ENCODE measurements at regions not wholly inside any gene's neighbourhood (a gene's known extent, or its start where the extent isn't known, plus 50 kb on each side); places are given as distances from the start of the nearest gene placed in this dataset.

- Histone ChIP-seq H3K4me3 (no peak overlapping the region), H3K36me3 (no peaks in the 10 kb centered on the region), H3K27ac (no peak overlapping the region), H3K4me1 (no peaks in the 10 kb centered on the region), H3K9me3 (no peaks in the 10 kb centered on the region), H3K27me3 (replicated peaks in 1 of 7) (no peaks in the 10 kb centered on the region)
- TF ChIP-seq POLR2AphosphoS5 (IDR thresholded peaks at IDR 0.05), result no peak
- TF ChIP-seq CTCF (IDR thresholded peaks at IDR 0.05 in 8 of 11, conservative IDR thresholded peaks at IDR 0.05 in 3 of 11), result no peak
- TF ChIP-seq POLR2A (IDR thresholded peaks at IDR 0.05), result no peak
- intact Hi-C loops (cut with DNase I; ENCODE audit: low total_unique reads), result no loop called here
- no peak for DNase-seq
- 84 to 93% (median 89%) methylated on average over 2 of the region's 2 CpGs for WGBS, 5 donors
These were observed 227.2 kb upstream of the ARHGAP20 start for GRCh38 chr11:110939471-110939870.

DNA sequence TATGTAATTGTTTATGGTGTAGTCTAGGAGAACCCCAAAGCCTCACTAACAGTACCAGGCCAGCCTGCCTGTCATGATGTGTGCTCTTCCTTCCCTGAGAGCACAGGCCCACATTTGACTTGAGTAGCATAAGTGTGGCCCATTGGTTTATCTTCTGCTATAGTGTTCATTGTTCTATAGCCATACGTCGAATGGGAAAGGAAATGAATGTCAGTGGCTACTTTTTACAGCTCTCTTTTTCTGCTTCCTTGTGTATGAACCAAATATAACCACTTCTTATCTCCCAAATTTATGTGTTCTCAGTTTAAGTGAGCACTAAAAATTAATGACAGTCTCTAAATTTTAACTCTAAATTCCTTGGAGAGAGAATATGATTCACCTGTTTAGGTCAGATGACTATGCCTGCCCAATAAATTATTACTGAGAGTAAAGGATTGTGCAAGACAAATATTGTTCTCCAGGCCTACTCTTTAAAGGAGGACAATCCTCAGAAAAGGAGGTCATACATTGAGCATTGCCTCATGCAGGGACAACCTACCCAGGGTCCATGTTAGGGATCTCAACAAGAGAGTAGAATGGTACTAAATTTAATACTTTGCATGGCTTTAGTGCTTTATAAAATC is 222.9 kb upstream of the ARHGAP20 start:
- H3K27ac ChIP-seq, result no peak overlapping the region
- H3K36me3 ChIP-seq, result no peaks in the 10 kb centered on the region
- H3K27me3 ChIP-seq (replicated peaks in 1 of 7), result no peaks in the 10 kb centered on the region
- WGBS, 5 donors, result 51 to 74% (median 70%) methylated on average over 2 of the region's 2 CpGs
- DNase-seq, result no peak
- no peaks in the 10 kb centered on the region for H3K4me1 ChIP-seq
- no peaks in the 10 kb centered on the region for H3K9me3 ChIP-seq
- intact Hi-C loops (cut with DNase I; ENCODE audit: low total_unique reads), result no loop called here
- TF ChIP-seq POLR2A (IDR thresholded peaks at IDR 0.05), result no peak
- no peak for TF ChIP-seq POLR2AphosphoS5 (IDR thresholded peaks at IDR 0.05)
- no peak for TF ChIP-seq CTCF (IDR thresholded peaks at IDR 0.05 in 8 of 11, conservative IDR thresholded peaks at IDR 0.05 in 3 of 11)
- no peak overlapping the region for H3K4me3 ChIP-seq

GRCh38 chr11:110929129-110929528 is 216.9 kb upstream of the ARHGAP20 start:
- Histone ChIP-seq H3K36me3 (no peaks in the 10 kb centered on the region), H3K4me3 (no peak overlapping the region), H3K27ac (no peak overlapping the region), H3K9me3 (peaks cover 0 to 3% (median 0%) of the 10 kb centered on the region in 8 donors), H3K27me3 (replicated peaks in 1 of 7) (no peaks in the 10 kb centered on the region), H3K4me1 (no peaks in the 10 kb centered on the region)
- DNase-seq, result no peak
- TF ChIP-seq POLR2AphosphoS5 (IDR thresholded peaks at IDR 0.05), result no peak
- intact Hi-C loops (cut with DNase I; ENCODE audit: low total_unique reads), result no loop called here
- 0 to 83% (median 39%) methylated on average over 1 of the region's 1 CpG for WGBS, 5 donors

DNA sequence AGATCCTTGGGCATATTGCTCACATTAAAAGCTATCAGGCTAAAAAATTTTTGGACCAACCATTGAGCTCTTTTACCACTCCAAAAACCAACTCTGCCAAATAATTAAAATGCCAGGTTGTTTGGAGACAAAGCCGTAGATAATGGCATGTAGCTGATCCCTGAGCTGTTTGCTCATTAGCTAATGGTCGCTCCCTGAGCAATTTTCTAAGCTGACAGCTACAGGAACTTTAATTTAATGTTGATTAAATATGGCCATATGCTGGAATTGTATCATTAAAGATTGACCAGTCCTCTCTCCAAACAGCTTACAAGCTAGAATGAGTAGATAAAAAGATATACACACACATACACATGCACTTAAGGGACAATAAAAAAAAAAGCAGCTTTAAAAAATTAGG is 216.2 kb upstream of the ARHGAP20 start:
- peaks cover 0 to 3% (median 0%) of the 10 kb centered on the region in 8 donors for H3K9me3 ChIP-seq
- intact Hi-C loops (cut with DNase I; ENCODE audit: low total_unique reads), result no loop called here
- H3K4me1 ChIP-seq, result no peaks in the 10 kb centered on the region
- TF ChIP-seq CTCF (IDR thresholded peaks at IDR 0.05 in 8 of 11, conservative IDR thresholded peaks at IDR 0.05 in 3 of 11), result no peak
- DNase-seq, result no peak
- WGBS, 5 donors, result 81 to 92% (median 89%) methylated on average over 2 of the region's 2 CpGs
- H3K27ac ChIP-seq, result no peak overlapping the region
- no peak overlapping the region for H3K4me3 ChIP-seq
- H3K36me3 ChIP-seq, result no peaks in the 10 kb centered on the region
- H3K27me3 ChIP-seq (replicated peaks in 1 of 7), result no peaks in the 10 kb centered on the region

Data from spleen (tissue), 11 donors.